ENCODE measurements at regions not wholly inside any gene's neighbourhood (a gene's known extent, or its start where the extent isn't known, plus 50 kb on each side); places are given as distances from the start of the nearest gene placed in this dataset.

- TF ChIP-seq, protein P1, sequence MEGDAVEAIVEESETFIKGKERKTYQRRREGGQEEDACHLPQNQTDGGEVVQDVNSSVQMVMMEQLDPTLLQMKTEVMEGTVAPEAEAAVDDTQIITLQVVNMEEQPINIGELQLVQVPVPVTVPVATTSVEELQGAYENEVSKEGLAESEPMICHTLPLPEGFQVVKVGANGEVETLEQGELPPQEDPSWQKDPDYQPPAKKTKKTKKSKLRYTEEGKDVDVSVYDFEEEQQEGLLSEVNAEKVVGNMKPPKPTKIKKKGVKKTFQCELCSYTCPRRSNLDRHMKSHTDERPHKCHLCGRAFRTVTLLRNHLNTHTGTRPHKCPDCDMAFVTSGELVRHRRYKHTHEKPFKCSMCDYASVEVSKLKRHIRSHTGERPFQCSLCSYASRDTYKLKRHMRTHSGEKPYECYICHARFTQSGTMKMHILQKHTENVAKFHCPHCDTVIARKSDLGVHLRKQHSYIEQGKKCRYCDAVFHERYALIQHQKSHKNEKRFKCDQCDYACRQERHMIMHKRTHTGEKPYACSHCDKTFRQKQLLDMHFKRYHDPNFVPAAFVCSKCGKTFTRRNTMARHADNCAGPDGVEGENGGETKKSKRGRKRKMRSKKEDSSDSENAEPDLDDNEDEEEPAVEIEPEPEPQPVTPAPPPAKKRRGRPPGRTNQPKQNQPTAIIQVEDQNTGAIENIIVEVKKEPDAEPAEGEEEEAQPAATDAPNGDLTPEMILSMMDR (IDR thresholded peaks at IDR 0.05; ENCODE audit: insufficient read depth, low read length, severe bottlenecking), result no peak
- Histone ChIP-seq H3K4me3 (ENCODE audit: low read depth, low read length) (no peak overlapping the region), H3K36me3 (ENCODE audit: control insufficient read depth, insufficient read depth, low read length) (no peaks in the 10 kb centered on the region), H3K27me3 (ENCODE audit: control insufficient read depth, insufficient read depth, low read length) (no peaks in the 10 kb centered on the region)
- no peak for DNase-seq (ENCODE audit: low read depth)
- FAIRE-seq, result no peak
Measured at GRCh38 chr4:57278780-57279179, 168.6 kb upstream of the IGFBP7 start.

- no peak overlapping the region for H3K4me3 ChIP-seq (ENCODE audit: low read depth, low read length)
Measured at GRCh38 chr4:57274082-57274481, 163.9 kb upstream of the IGFBP7 start.

GRCh38 chr4:57270346-57270745 is 160.2 kb upstream of the IGFBP7 start:
- no peak overlapping the region for H3K4me3 ChIP-seq (ENCODE audit: low read depth, low read length)
- H3K27me3 ChIP-seq (ENCODE audit: control insufficient read depth, insufficient read depth, low read length), result no peaks in the 10 kb centered on the region
- TF ChIP-seq, protein P1 (IDR thresholded peaks at IDR 0.05; ENCODE audit: insufficient read depth, low read length, severe bottlenecking), result no peak
- FAIRE-seq (no peak), DNase-seq (ENCODE audit: low read depth) (no peak)
- no peaks in the 10 kb centered on the region for H3K36me3 ChIP-seq (ENCODE audit: control insufficient read depth, insufficient read depth, low read length)

More at GRCh38 chr4:57274082-57274481, 163.9 kb upstream of the IGFBP7 start:
- H3K27me3 ChIP-seq (ENCODE audit: control insufficient read depth, insufficient read depth, low read length), result no peaks in the 10 kb centered on the region
- no peaks in the 10 kb centered on the region for H3K36me3 ChIP-seq (ENCODE audit: control insufficient read depth, insufficient read depth, low read length)
- DNase-seq (ENCODE audit: low read depth) (no peak), FAIRE-seq (no peak)
- TF ChIP-seq, protein P1 (IDR thresholded peaks at IDR 0.05; ENCODE audit: insufficient read depth, low read length, severe bottlenecking), result no peak

DNA sequence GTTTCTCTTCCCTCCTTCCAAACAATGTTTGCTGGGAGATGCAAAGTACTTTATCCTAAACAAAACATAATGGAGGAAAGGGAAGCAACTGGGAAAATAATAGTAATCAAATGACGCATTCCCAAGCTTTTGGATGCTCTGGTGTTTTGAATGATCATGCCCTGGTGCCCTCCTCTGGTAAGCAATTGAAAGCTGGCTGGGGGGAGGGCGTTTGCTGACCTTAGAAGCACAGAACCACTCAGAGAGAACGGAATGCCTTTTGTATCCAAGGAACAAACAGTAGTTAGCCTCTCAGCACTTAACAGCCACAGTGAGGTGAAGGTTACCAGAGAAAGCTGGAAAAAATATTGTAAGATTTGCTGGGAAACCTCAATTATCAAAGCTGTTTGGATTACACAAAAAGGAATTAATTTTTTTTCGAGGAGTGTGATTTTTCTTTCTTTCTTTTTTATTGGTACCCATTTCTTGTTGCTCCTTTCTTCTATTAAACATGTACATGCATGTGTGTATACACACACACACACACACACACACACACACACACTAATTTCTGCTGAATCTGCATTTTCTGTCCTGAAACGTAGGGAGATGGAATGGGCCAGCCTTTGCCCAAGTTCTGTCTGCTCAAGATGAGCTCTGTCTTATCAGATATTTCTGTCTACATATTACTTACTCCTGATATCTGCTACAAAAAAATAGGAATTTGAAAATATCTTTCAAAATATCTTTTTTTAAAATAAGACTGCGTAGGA is 155.8 kb upstream of the IGFBP7 start:
- FAIRE-seq (no peak), DNase-seq (ENCODE audit: low read depth) (no peak)
- TF ChIP-seq, protein P1 (IDR thresholded peaks at IDR 0.05; ENCODE audit: insufficient read depth, low read length, severe bottlenecking), result no peak

DNA sequence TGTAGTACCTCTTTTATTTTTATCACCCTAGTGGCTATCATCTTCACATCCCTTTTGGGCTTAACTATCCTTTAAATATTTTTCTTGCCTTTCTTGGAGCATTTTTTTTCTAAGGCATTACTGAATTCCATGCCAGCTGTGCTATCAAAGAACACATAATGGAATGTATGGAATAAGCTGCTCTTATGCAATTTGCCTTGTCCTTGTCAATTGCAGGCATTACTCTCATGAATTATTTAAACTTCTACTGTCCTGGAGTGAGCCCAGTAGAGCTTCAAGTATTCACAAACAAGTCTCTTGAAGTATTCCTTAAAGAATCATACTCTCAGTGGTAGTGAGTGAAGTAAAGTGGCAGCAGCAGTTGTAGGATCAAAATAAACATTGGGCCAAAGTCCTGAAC is 144.6 kb upstream of the IGFBP7 start:
- FAIRE-seq, result no peak
- Histone ChIP-seq H3K36me3 (ENCODE audit: control insufficient read depth, insufficient read depth, low read length) (no peaks in the 10 kb centered on the region), H3K4me3 (ENCODE audit: low read depth, low read length) (no peak overlapping the region), H3K27me3 (ENCODE audit: control insufficient read depth, insufficient read depth, low read length) (no peaks in the 10 kb centered on the region)
- no peak for DNase-seq (ENCODE audit: low read depth)
- TF ChIP-seq, protein P1 (IDR thresholded peaks at IDR 0.05; ENCODE audit: insufficient read depth, low read length, severe bottlenecking), result no peak

More for the DNA sequence above, 155.8 kb upstream of the IGFBP7 start:
- no peaks in the 10 kb centered on the region for H3K27me3 ChIP-seq (ENCODE audit: control insufficient read depth, insufficient read depth, low read length)
- H3K4me3 ChIP-seq (ENCODE audit: low read depth, low read length), result no peak overlapping the region
- no peaks in the 10 kb centered on the region for H3K36me3 ChIP-seq (ENCODE audit: control insufficient read depth, insufficient read depth, low read length)

GRCh38 chr4:57249083-57249482 is 138.9 kb upstream of the IGFBP7 start:
- FAIRE-seq (no peak), DNase-seq (ENCODE audit: low read depth) (peak; percentile 95)
- no peaks in the 10 kb centered on the region for H3K36me3 ChIP-seq (ENCODE audit: control insufficient read depth, insufficient read depth, low read length)
- H3K27me3 ChIP-seq (ENCODE audit: control insufficient read depth, insufficient read depth, low read length), result no peaks in the 10 kb centered on the region
- TF ChIP-seq, protein P1 (IDR thresholded peaks at IDR 0.05; ENCODE audit: insufficient read depth, low read length, severe bottlenecking), result no peak
- no peak overlapping the region for H3K4me3 ChIP-seq (ENCODE audit: low read depth, low read length)
